NOMO-1 treated with DMSO at 0.1 percent for 48 hours (cell line): ENCODE measurements at regions not wholly inside any gene's neighbourhood (a gene's known extent, or its start where the extent isn't known, plus 50 kb on each side); places are given as distances from the start of the nearest gene placed in this dataset.

Source experiments
- DNase-seq: peaks from one replicate; lab custom pipeline; 2025; ENCODE audit not compliant: unreplicated experiment; lab: John Stamatoyannopoulos, UW

- no peak for DNase-seq
Measured at GRCh38 chr5:61783481-61783880, 451.4 kb downstream of the ZSWIM6 start.

GRCh38 chr5:61784341-61784740, 452.3 kb downstream of the ZSWIM6 start:
- DNase-seq, result no peak

GRCh38 chr5:61788548-61788947, 456.5 kb downstream of the ZSWIM6 start:
- DNase-seq, result no peak

- no peak for DNase-seq
Measured at GRCh38 chr5:61790007-61790406, 457.9 kb downstream of the ZSWIM6 start.

- DNase-seq, result no peak
Measured at GRCh38 chr5:61790678-61791077, 458.6 kb downstream of the ZSWIM6 start.

- no peak for DNase-seq
Measured at GRCh38 chr5:61796773-61797172, 464.7 kb downstream of the ZSWIM6 start.

- no peak for DNase-seq
Measured at GRCh38 chr5:61800450-61800849, 468.4 kb downstream of the ZSWIM6 start.

- no peak for DNase-seq
Measured at GRCh38 chr5:61801174-61801573, 469.1 kb downstream of the ZSWIM6 start.

- no peak for DNase-seq
Measured at GRCh38 chr5:61802456-61802855, 470.4 kb downstream of the ZSWIM6 start.

- no peak for DNase-seq
Measured at GRCh38 chr5:61805101-61805500, 473.0 kb downstream of the ZSWIM6 start.

- DNase-seq, result no peak
Measured at GRCh38 chr5:61806491-61807020, 474.5 kb downstream of the ZSWIM6 start.

GRCh38 chr5:61808091-61808490, 476.0 kb downstream of the ZSWIM6 start:
- no peak for DNase-seq

- DNase-seq, result no peak
Measured at GRCh38 chr5:61808909-61809308, 476.9 kb downstream of the ZSWIM6 start.

GRCh38 chr5:61809651-61810050, 477.6 kb downstream of the ZSWIM6 start:
- DNase-seq, result no peak

- no peak for DNase-seq
Measured at GRCh38 chr5:61811052-61811451, 479.0 kb downstream of the ZSWIM6 start.

- no peak for DNase-seq
Measured at GRCh38 chr5:61813361-61813760, 481.3 kb downstream of the ZSWIM6 start.

GRCh38 chr5:61815339-61815738, 483.3 kb downstream of the ZSWIM6 start:
- no peak for DNase-seq

GRCh38 chr5:61816146-61816545, 484.1 kb downstream of the ZSWIM6 start:
- DNase-seq, result no peak

GRCh38 chr5:61816585-61817450, 484.8 kb downstream of the ZSWIM6 start:
- no peak for DNase-seq

- no peak for DNase-seq
Measured at GRCh38 chr5:61817472-61818326, 485.6 kb downstream of the ZSWIM6 start.

GRCh38 chr5:61820836-61821235, 485.2 kb upstream of the KIF2A start:
- DNase-seq, result no peak

GRCh38 chr5:61821561-61821960, 484.4 kb upstream of the KIF2A start:
- no peak for DNase-seq
